ENCODE measurements at regions not wholly inside any gene's neighbourhood (a gene's known extent, or its start where the extent isn't known, plus 50 kb on each side); places are given as distances from the start of the nearest gene placed in this dataset.

GRCh38 chr14:22194664-22195063 lies 394.4 kb downstream of the DAD1 start:
- peaks cover 0 to 2% (median 2%) of the 10 kb centered on the region in 3 donors for H3K27me3 Mint-ChIP-seq (ENCODE audit: low read depth in 3 of 3)
- no peak overlapping the region for H3K4me3 Mint-ChIP-seq
- no peaks in the 10 kb centered on the region for H3K36me3 ChIP-seq (replicated peaks in 1 of 2; ENCODE audit: control insufficient read depth in 1 of 2, insufficient read depth in 2 of 2, low read length in 2 of 2)
- H3K9me3 Mint-ChIP-seq = peaks cover 3 to 14% (median 6%) of the 10 kb centered on the region in 7 donors
- no peak for DNase-seq
- H3K27ac ChIP-seq (ENCODE audit: low read depth in 1 of 2, low read length in 2 of 2) = no peak overlapping the region
- intact Hi-C loops (cut with micrococcal nuclease) = no loop called here
- H3K79me2 ChIP-seq (ENCODE audit: insufficient read depth, low read length) = no peaks in the 10 kb centered on the region
- no peak overlapping the region for H3K4me3 ChIP-seq (replicated peaks in 1 of 3; ENCODE audit: low read depth in 2 of 3, low read length in 3 of 3)
- WGBS (ENCODE audit: insufficient coverage) = no CpG with 5 or more reads among the region's 2 CpGs
- TF ChIP-seq CTCF (IDR thresholded peaks at IDR 0.05) = no peak
- no peaks in the 10 kb centered on the region for H3K4me1 ChIP-seq (ENCODE audit: control insufficient read depth in 1 of 2, insufficient read depth in 2 of 2, low read length in 2 of 2)
- H3K36me3 Mint-ChIP-seq = no peaks in the 10 kb centered on the region
- peaks cover 0 to 8% of the 10 kb centered on the region in 2 donors for H3K9me3 ChIP-seq (replicated peaks in 1 of 2; ENCODE audit: control insufficient read depth in 1 of 2, insufficient read depth in 1 of 2, low read length in 2 of 2)
- H3K27ac Mint-ChIP-seq = no peak overlapping the region
- H3K27me3 ChIP-seq (ENCODE audit: control insufficient read depth in 2 of 2, insufficient read depth in 2 of 2, low read length in 2 of 2) = no peaks in the 10 kb centered on the region
- H3K4me1 Mint-ChIP-seq = peaks cover 4% of the 10 kb centered on the region
- no peak overlapping the region for H3K4me2 ChIP-seq (replicated peaks; ENCODE audit: extremely low read depth, low read length, poor library complexity, severe bottlenecking)
- no peaks in the 10 kb centered on the region for H4K20me1 ChIP-seq (ENCODE audit: insufficient read depth, low read length)
- no peak overlapping the region for H2AFZ ChIP-seq (ENCODE audit: insufficient read depth, low read depth, low read length, poor library complexity, severe bottlenecking)
- no peak overlapping the region for H3K9ac ChIP-seq (ENCODE audit: insufficient read depth, low read length, poor library complexity, severe bottlenecking)

GRCh38 chr14:22190411-22191191 lies 398.4 kb downstream of the DAD1 start:
- Mint-ChIP-seq H3K27me3 (ENCODE audit: low read depth in 3 of 3) (no peaks in the 10 kb centered on the region), H3K4me3 (no peak overlapping the region), H3K9me3 (no peaks in the 10 kb centered on the region), H3K4me1 (peaks cover 4% of the 10 kb centered on the region), H3K36me3 (no peaks in the 10 kb centered on the region), H3K27ac (no peak overlapping the region)
- no peak overlapping the region for H2AFZ ChIP-seq (ENCODE audit: insufficient read depth, low read depth, low read length, poor library complexity, severe bottlenecking)
- no peak overlapping the region for H3K27ac ChIP-seq (ENCODE audit: low read depth in 1 of 2, low read length in 2 of 2)
- no peaks in the 10 kb centered on the region for H3K36me3 ChIP-seq (replicated peaks in 1 of 2; ENCODE audit: control insufficient read depth in 1 of 2, insufficient read depth in 2 of 2, low read length in 2 of 2)
- intact Hi-C loops (cut with micrococcal nuclease) = no loop called here
- no peak overlapping the region for H3K4me3 ChIP-seq (replicated peaks in 1 of 3; ENCODE audit: low read depth in 2 of 3, low read length in 3 of 3)
- H3K4me2 ChIP-seq (replicated peaks; ENCODE audit: extremely low read depth, low read length, poor library complexity, severe bottlenecking) = no peak overlapping the region
- no peaks in the 10 kb centered on the region for H3K27me3 ChIP-seq (ENCODE audit: control insufficient read depth in 2 of 2, insufficient read depth in 2 of 2, low read length in 2 of 2)
- WGBS (ENCODE audit: insufficient coverage) = 81% methylated on average over 7 of the region's 10 CpGs
- no peaks in the 10 kb centered on the region for H3K79me2 ChIP-seq (ENCODE audit: insufficient read depth, low read length)
- H4K20me1 ChIP-seq (ENCODE audit: insufficient read depth, low read length) = no peaks in the 10 kb centered on the region
- no peak for DNase-seq
- no peak overlapping the region for H3K9ac ChIP-seq (ENCODE audit: insufficient read depth, low read length, poor library complexity, severe bottlenecking)
- no peak for TF ChIP-seq CTCF (IDR thresholded peaks at IDR 0.05)
- H3K4me1 ChIP-seq (ENCODE audit: control insufficient read depth in 1 of 2, insufficient read depth in 2 of 2, low read length in 2 of 2) = no peaks in the 10 kb centered on the region
- no peaks in the 10 kb centered on the region for H3K9me3 ChIP-seq (replicated peaks in 1 of 2; ENCODE audit: control insufficient read depth in 1 of 2, insufficient read depth in 1 of 2, low read length in 2 of 2)

Data from CD14-positive monocyte (primary cell).